SK-N-SH treated with all-trans-retinoic acid at 6 μM for 48 hours (cell line): ENCODE measurements at regions not wholly inside any gene's neighbourhood (a gene's known extent, or its start where the extent isn't known, plus 50 kb on each side); places are given as distances from the start of the nearest gene placed in this dataset.

ENCODE experiments used
- ISL1 ChIP-seq: fragments of 250-450 bp; sonication (Bioruptor Pico); IDR thresholded peaks from 2 replicates; pipeline ENCODE4 v2.1.2; 2022; ENCODE audit warnings: mild to moderate bottlenecking, moderate library complexity
- RARB ChIP-seq: fragments of 250-450 bp; sonication (Bioruptor Pico); IDR thresholded peaks from 2 replicates; pipeline ENCODE4 v1.8.0; 2021; ENCODE audit warnings: mild to moderate bottlenecking, moderate library complexity

- TF ChIP-seq RARB (CRISPR knock-in tag), result no peak
- no peak for TF ChIP-seq ISL1 (CRISPR knock-in tag)
Measured at GRCh38 chr5:53288511-53288910, 179.0 kb upstream of the MOCS2 start.
